ENCODE measurements at regions not wholly inside any gene's neighbourhood (a gene's known extent, or its start where the extent isn't known, plus 50 kb on each side); places are given as distances from the start of the nearest gene placed in this dataset.
"Not testable (repeated sequence)": the region's sequence is repeated elsewhere in the genome, so short reads cannot be mapped to it uniquely, and the experiment has no call there.

DNA sequence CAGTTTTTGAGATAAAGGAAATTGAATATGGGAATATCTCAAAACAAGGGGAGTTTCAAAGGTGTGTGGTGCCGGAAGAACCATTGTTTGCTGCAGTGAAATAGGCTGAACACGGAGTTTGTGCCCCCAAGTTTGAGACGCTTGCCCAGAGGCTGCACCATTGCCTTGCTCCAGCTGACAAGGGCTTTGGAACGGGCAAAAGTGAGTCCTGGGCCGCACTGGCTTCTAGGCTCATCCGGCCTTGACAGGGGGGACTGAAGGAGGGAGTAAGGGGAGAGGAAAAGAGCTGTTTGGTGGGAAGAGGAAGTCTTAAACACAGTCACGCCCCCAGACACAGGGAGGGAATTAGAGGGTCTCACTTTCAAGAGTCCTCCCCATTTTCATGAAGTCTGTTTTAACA is 269.9 kb downstream of the FAM43A start:
- no peaks in the 10 kb centered on the region for H3K27me3 ChIP-seq (ENCODE audit: control insufficient read depth, insufficient read depth, low read length, poor library complexity, severe bottlenecking)
- no peaks in the 10 kb centered on the region for H3K9me3 ChIP-seq (ENCODE audit: control insufficient read depth, low read length)
- H3K36me3 ChIP-seq (ENCODE audit: control insufficient read depth, insufficient read depth, low read length), result no peaks in the 10 kb centered on the region
- H3K4me3 ChIP-seq (ENCODE audit: insufficient read depth, low read depth, low read length), result no peak overlapping the region
- H3K27ac ChIP-seq (ENCODE audit: insufficient read depth, low read depth, low read length, poor library complexity, severe bottlenecking), result no peak overlapping the region
- 91 to 94% methylated on average over 7 of the region's 7 CpGs for WGBS, 2 experiments
- peaks cover 5% of the 10 kb centered on the region for H3K4me1 ChIP-seq (ENCODE audit: control insufficient read depth, insufficient read depth, low read length)

DNA sequence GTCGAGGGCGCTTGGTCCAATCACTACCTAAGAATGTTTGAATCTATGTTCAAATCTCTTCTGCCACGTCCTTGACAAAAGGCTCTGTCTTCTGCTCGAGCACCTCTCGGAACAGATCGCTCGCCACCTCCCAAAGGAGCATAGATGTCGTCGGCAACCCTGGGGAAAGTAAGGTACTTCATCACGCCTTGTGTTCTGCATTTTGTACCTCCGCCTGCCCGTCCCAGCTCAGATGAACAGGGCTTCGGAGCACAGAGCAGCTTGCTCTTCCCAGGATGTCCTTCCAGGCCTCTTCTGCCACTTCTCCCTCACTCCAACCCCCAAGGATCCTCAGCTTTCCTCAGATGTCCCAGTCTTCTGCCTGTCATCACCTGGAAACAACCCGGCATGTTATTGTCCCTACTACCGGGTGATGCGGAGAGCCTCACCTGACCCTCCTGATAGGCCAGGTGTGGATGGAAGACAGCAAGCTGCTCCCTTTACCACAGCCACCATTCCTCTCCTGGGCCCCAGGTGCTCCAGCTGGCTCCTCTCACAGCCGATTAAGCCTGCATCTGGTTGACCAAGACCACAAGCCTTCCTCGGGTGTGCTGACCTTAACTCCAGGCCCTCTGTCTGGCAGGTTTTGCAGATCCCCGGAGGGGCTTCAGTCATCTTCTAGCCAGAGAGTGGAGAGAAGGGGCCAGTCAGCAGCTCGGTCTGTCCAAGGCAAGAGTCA is 270.5 kb downstream of the FAM43A start:
- 94% methylated on average over 20 of the region's 20 CpGs for WGBS, 2 experiments

DNA sequence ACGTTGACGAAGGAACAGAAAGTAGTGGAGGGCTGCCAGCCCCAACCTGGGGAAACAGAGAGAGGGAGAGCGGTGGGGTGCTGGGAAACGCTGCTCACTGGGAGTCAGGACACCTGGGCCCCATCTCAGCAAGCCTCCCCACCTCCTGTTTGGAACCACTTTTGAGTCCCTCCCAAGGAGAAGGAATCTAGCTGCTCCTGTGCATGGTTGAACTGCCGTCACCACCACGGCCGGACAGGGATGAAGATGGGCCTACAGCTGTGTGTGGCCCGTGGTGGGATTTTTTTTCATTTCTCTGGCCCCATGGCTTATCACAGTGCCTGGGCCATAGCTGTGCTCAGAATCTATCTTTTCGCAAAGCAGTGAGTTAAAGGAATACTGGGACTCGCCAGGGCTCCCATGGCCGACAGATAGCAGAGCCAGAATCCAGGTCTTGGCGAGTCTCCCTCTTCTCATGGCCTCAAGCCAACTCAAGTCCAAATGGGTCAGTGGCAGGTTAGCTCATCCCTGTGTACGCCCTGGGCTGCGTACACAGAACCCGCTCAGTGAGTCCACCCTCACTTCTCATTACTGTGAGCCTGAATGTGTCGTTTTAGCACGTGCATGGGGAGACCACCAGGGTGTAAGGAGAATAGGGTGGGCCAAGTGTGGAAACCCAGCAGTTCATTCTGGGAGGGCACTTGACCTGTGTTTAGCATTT is 271.2 kb downstream of the FAM43A start:
- Histone ChIP-seq H3K27ac (ENCODE audit: insufficient read depth, low read depth, low read length, poor library complexity, severe bottlenecking) (no peak overlapping the region), H3K4me1 (ENCODE audit: control insufficient read depth, insufficient read depth, low read length) (peaks cover 5% of the 10 kb centered on the region), H3K9me3 (ENCODE audit: control insufficient read depth, low read length) (no peaks in the 10 kb centered on the region), H3K27me3 (ENCODE audit: control insufficient read depth, insufficient read depth, low read length, poor library complexity, severe bottlenecking) (no peaks in the 10 kb centered on the region), H3K4me3 (ENCODE audit: insufficient read depth, low read depth, low read length) (no peak overlapping the region), H3K36me3 (ENCODE audit: control insufficient read depth, insufficient read depth, low read length) (no peaks in the 10 kb centered on the region)
- 95 to 96% methylated on average over 17 of the region's 17 CpGs for WGBS, 2 experiments

More for the DNA sequence above, 270.5 kb downstream of the FAM43A start:
- H3K36me3 ChIP-seq (ENCODE audit: control insufficient read depth, insufficient read depth, low read length), result no peaks in the 10 kb centered on the region
- no peaks in the 10 kb centered on the region for H3K27me3 ChIP-seq (ENCODE audit: control insufficient read depth, insufficient read depth, low read length, poor library complexity, severe bottlenecking)
- H3K4me3 ChIP-seq (ENCODE audit: insufficient read depth, low read depth, low read length), result no peak overlapping the region
- H3K4me1 ChIP-seq (ENCODE audit: control insufficient read depth, insufficient read depth, low read length), result peaks cover 5% of the 10 kb centered on the region
- no peaks in the 10 kb centered on the region for H3K9me3 ChIP-seq (ENCODE audit: control insufficient read depth, low read length)
- no peak overlapping the region for H3K27ac ChIP-seq (ENCODE audit: insufficient read depth, low read depth, low read length, poor library complexity, severe bottlenecking)

DNA sequence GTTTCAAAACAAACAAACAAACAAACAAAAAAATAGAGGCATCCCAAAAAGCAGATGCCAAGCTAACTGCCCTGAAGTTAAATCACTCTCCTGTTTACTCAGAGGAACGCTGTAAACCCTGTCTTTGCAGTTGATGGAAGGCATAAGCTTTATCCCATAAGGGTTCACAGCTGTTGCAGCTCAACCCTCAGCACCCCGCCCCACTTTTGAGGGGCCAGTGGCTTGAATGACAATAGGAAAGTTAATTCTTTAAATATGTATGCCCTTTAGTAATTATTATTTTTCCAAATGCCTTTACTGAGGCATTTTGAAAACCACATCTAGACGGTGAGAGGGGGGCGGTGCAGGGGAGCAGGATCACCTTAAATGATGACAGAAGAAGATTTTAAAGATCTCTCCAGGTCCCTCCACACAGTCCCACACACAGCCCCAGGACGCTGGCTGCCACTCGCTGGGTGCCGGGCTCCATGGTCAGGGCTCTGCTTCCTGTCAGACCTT is 272.1 kb downstream of the FAM43A start:
- Histone ChIP-seq H3K27me3 (ENCODE audit: control insufficient read depth, insufficient read depth, low read length, poor library complexity, severe bottlenecking) (no peaks in the 10 kb centered on the region), H3K4me1 (ENCODE audit: control insufficient read depth, insufficient read depth, low read length) (peaks cover 4% of the 10 kb centered on the region), H3K36me3 (ENCODE audit: control insufficient read depth, insufficient read depth, low read length) (no peaks in the 10 kb centered on the region), H3K9me3 (ENCODE audit: control insufficient read depth, low read length) (no peaks in the 10 kb centered on the region), H3K4me3 (ENCODE audit: insufficient read depth, low read depth, low read length) (no peak overlapping the region), H3K27ac (ENCODE audit: insufficient read depth, low read depth, low read length, poor library complexity, severe bottlenecking) (no peak overlapping the region)
- WGBS, 2 experiments, result 82 to 84% methylated on average over 7 of the region's 7 CpGs

DNA sequence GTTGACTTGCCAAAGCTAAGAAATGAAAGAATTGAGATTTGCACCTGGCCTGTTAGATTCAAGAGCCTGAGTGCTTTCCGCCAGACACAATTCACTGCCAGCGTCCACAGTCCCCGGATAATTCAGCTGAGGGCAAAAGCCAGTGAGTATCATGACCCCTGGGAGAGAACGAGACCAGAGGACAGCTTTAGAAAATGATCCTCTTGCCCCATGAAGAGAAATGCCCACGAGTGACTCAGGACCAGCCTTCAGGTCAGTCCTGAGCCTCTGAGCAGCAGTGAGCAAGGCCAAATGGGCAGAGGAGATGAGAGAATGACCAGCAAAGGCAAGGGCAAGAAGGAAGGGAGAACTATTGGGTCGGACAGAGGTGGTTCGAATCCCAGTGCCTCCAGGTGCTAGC is 273.5 kb downstream of the FAM43A start:
- Histone ChIP-seq H3K27me3 (ENCODE audit: control insufficient read depth, insufficient read depth, low read length, poor library complexity, severe bottlenecking) (no peaks in the 10 kb centered on the region), H3K4me3 (ENCODE audit: insufficient read depth, low read depth, low read length) (no peak overlapping the region), H3K9me3 (ENCODE audit: control insufficient read depth, low read length) (no peaks in the 10 kb centered on the region), H3K27ac (ENCODE audit: insufficient read depth, low read depth, low read length, poor library complexity, severe bottlenecking) (no peak overlapping the region), H3K36me3 (ENCODE audit: control insufficient read depth, insufficient read depth, low read length) (no peaks in the 10 kb centered on the region), H3K4me1 (ENCODE audit: control insufficient read depth, insufficient read depth, low read length) (no peaks in the 10 kb centered on the region)
- WGBS, 2 experiments, result 83 to 89% methylated on average over 7 of the region's 7 CpGs

DNA sequence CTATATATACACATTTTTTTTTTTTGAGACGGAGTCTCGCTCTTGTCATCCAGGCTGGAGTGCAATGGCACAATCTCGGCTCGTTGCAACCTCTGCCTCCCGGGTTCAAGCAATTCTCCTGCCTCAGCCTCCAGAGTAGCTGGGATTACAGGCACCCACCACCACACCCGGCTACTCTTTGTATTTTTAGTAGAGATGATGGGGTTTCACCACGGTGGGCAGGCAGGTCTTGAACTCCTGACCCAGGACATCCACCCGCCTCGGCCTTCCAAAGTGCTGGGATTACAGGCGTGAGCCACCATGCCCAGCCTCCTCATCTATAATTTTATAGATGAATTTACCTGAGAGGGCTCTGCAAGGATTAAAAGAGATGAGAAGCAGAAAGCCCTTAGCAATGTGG is 274.0 kb downstream of the FAM43A start:
- 86 to 92% methylated on average over 10 of the region's 10 CpGs for WGBS, 2 experiments
- not testable (repeated sequence) for H3K27me3 ChIP-seq (ENCODE audit: control insufficient read depth, insufficient read depth, low read length, poor library complexity, severe bottlenecking); H3K27ac ChIP-seq (ENCODE audit: insufficient read depth, low read depth, low read length, poor library complexity, severe bottlenecking); H3K9me3 ChIP-seq (ENCODE audit: control insufficient read depth, low read length); H3K4me1 ChIP-seq (ENCODE audit: control insufficient read depth, insufficient read depth, low read length); H3K36me3 ChIP-seq (ENCODE audit: control insufficient read depth, insufficient read depth, low read length); H3K4me3 ChIP-seq (ENCODE audit: insufficient read depth, low read depth, low read length)

DNA sequence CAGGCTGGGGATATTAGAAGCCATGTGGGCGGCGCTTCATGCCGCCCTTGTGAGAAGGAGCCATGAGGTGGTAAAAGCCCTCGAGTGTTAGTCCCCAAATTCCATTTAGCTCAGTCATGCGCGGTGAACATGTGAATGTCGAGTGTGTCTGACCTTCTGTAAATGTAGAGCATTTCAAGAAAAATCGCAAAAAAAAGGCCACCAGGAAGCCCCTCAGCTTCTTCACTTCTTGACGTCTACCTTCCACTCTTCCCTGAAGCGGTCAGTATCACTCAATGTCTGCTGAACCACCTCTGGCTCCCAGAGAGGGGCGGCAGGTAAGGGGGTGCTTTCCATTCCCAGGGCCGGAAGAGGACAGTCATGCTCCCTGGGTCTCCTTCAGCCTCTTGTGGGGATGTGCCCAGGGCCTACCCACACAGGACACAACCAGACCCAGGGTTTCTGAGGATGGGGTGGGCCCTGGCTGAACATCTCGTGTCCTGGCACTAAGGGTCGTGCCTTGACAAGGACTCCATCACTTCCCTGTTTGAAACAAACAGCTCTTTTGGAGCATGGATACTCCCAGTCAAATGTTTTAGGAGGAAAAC is 274.9 kb downstream of the FAM43A start:
- Histone ChIP-seq H3K9me3 (ENCODE audit: control insufficient read depth, low read length) (no peaks in the 10 kb centered on the region), H3K36me3 (ENCODE audit: control insufficient read depth, insufficient read depth, low read length) (no peaks in the 10 kb centered on the region), H3K27me3 (ENCODE audit: control insufficient read depth, insufficient read depth, low read length, poor library complexity, severe bottlenecking) (no peaks in the 10 kb centered on the region), H3K4me3 (ENCODE audit: insufficient read depth, low read depth, low read length) (no peak overlapping the region), H3K4me1 (ENCODE audit: control insufficient read depth, insufficient read depth, low read length) (no peaks in the 10 kb centered on the region), H3K27ac (ENCODE audit: insufficient read depth, low read depth, low read length, poor library complexity, severe bottlenecking) (no peak overlapping the region)
- 94 to 95% methylated on average over 14 of the region's 14 CpGs for WGBS, 2 experiments

DNA sequence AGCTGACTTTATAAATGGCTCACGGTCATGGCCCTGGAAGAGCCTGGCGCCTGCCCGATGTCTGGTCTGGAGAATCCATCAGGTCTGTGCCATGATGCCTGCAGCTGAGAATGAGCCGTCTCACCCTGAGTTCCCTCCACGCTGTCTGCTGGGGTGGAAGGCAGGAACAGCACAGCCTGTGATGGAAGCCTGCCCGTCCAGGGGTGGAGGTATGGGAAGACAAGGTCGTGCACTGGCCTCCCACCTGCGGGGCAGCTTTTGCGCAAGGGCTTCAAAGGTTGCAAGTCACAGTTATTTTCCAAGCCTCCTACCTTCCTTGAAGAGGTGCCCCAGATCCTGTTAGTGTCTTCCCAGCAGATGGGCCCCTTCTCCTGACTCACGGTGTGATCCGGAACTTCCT is 275.5 kb downstream of the FAM43A start:
- H3K4me3 ChIP-seq (ENCODE audit: insufficient read depth, low read depth, low read length), result no peak overlapping the region
- H3K27me3 ChIP-seq (ENCODE audit: control insufficient read depth, insufficient read depth, low read length, poor library complexity, severe bottlenecking), result no peaks in the 10 kb centered on the region
- 91 to 92% methylated on average over 11 of the region's 11 CpGs for WGBS, 2 experiments
- no peak overlapping the region for H3K27ac ChIP-seq (ENCODE audit: insufficient read depth, low read depth, low read length, poor library complexity, severe bottlenecking)
- H3K9me3 ChIP-seq (ENCODE audit: control insufficient read depth, low read length), result no peaks in the 10 kb centered on the region
- no peaks in the 10 kb centered on the region for H3K36me3 ChIP-seq (ENCODE audit: control insufficient read depth, insufficient read depth, low read length)
- H3K4me1 ChIP-seq (ENCODE audit: control insufficient read depth, insufficient read depth, low read length), result no peaks in the 10 kb centered on the region

DNA sequence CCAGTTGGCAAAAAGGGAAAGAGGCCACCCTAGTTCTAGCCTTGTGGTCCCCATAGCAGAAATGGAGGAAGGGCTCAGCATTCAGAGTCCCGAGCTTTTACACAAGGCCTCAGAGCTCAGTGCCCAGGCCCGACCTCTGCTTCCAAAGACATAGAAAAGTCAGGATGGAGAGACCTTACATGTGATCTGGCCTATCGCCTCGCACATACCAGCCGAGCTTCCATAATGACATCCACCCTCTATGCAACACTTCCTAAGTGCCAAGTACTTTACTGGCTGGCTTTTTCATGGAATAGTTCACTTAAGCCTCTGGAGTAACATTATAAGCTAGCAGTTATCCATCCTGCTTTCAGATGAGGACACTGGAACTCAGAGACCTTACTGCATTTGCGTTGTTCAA is 275.9 kb downstream of the FAM43A start:
- H3K36me3 ChIP-seq (ENCODE audit: control insufficient read depth, insufficient read depth, low read length), result no peaks in the 10 kb centered on the region
- H3K9me3 ChIP-seq (ENCODE audit: control insufficient read depth, low read length), result no peaks in the 10 kb centered on the region
- no peak overlapping the region for H3K27ac ChIP-seq (ENCODE audit: insufficient read depth, low read depth, low read length, poor library complexity, severe bottlenecking)
- WGBS, 2 experiments, result 93 to 96% methylated on average over 6 of the region's 6 CpGs
- H3K4me3 ChIP-seq (ENCODE audit: insufficient read depth, low read depth, low read length), result no peak overlapping the region
- no peaks in the 10 kb centered on the region for H3K27me3 ChIP-seq (ENCODE audit: control insufficient read depth, insufficient read depth, low read length, poor library complexity, severe bottlenecking)
- H3K4me1 ChIP-seq (ENCODE audit: control insufficient read depth, insufficient read depth, low read length), result no peaks in the 10 kb centered on the region

DNA sequence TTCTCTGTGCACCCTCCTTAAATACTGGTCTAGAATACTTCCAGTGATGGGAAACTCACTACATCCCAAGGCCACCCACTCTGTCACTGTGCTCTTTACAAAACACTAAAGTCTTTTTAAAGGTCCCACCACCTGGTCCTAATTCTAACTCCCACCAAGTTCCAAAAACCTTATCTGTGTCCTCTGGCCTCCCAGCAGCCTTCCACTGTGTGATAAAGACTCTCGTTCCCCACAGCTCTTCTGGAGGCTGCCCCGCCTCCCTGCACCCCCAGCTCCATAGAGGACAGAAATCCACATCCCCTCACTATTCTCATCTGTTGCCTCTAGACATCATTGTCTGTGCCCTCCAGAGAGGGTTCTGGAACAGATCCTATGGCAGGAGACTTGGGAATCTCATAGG is 276.4 kb downstream of the FAM43A start:
- Histone ChIP-seq H3K4me3 (ENCODE audit: insufficient read depth, low read depth, low read length) (no peak overlapping the region), H3K36me3 (ENCODE audit: control insufficient read depth, insufficient read depth, low read length) (no peaks in the 10 kb centered on the region), H3K4me1 (ENCODE audit: control insufficient read depth, insufficient read depth, low read length) (no peaks in the 10 kb centered on the region), H3K27me3 (ENCODE audit: control insufficient read depth, insufficient read depth, low read length, poor library complexity, severe bottlenecking) (no peaks in the 10 kb centered on the region), H3K9me3 (ENCODE audit: control insufficient read depth, low read length) (no peaks in the 10 kb centered on the region), H3K27ac (ENCODE audit: insufficient read depth, low read depth, low read length, poor library complexity, severe bottlenecking) (no peak overlapping the region)
- 92 to 97% methylated on average over 2 of the region's 2 CpGs for WGBS, 2 experiments
